ENCODE measurements at regions not wholly inside any gene's neighbourhood (a gene's known extent, or its start where the extent isn't known, plus 50 kb on each side); places are given as distances from the start of the nearest gene placed in this dataset.

- DNase-seq (ENCODE audit: low spot score), result no peak
These were observed 68.3 kb upstream of the EDN1 start for GRCh38 chr6:12221856-12222255.

GRCh38 chr6:12222405-12223366 is 67.5 kb upstream of the EDN1 start:
- DNase-seq (ENCODE audit: low spot score), result no peak

GRCh38 chr6:12223383-12223782 is 66.8 kb upstream of the EDN1 start:
- no peak for DNase-seq (ENCODE audit: low spot score)

- DNase-seq (ENCODE audit: low spot score), result no peak
These were observed 65.9 kb upstream of the EDN1 start for GRCh38 chr6:12224251-12224650.

DNA sequence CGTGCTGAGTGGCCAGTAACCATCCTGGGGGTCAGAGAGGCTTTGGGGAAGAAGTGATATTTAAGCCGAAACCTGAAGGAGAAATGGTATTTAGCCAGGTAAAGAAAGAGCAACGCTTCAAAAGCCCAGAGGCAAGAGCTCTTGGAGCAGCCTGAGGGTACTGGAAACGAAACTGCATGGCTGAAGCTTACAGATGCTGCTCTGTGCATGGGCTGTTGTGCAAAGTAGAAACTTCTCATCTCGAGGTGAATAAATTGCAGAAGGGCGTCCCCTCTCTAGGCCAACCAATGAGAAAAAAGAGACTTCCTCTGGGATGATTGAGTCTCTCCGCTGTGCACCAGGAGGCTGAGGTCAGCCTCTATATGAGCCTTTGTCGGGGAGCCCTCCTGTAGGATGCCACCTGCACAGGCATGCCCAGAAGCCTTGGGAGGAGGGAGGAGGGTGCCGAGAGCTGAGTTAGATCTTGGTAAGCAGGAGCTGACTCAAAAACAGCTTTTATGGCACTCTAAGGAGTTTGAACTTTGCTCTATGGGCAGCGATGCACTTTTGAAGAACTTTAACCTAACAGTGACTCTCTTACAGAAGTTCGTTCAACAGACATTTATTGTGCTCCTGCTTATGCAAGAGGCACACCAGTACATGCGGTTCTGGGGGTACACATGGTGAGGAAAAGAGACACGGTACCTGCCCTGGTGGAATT is 61.6 kb upstream of the EDN1 start:
- DNase-seq (ENCODE audit: low spot score), result no peak

GRCh38 chr6:12229332-12229731 is 60.8 kb upstream of the EDN1 start:
- DNase-seq (ENCODE audit: low spot score), result no peak

DNA sequence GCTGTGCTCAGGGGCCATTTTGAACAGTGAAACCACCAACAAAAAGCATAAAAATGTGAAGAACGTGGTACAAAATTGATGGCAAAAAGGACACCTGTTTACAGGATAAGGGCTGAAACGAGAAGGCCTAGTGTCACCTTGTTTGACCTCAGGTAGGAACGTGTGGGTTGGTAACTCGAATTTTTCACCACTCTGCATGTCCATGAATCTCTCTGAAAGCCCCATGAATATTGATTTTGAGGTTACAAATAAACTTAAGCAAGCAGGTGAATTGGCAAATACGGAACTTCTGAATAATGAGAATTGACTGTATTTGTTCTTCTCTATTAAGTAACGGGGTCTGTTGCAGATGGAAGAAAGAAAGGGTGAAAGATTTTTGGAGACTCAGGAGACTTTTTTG is 59.6 kb upstream of the EDN1 start:
- DNase-seq (ENCODE audit: low spot score), result no peak

GRCh38 chr6:12232339-12232738 is 57.8 kb upstream of the EDN1 start:
- no peak for DNase-seq (ENCODE audit: low spot score)

GRCh38 chr6:12232821-12233220 is 57.3 kb upstream of the EDN1 start:
- no peak for DNase-seq (ENCODE audit: low spot score)

GRCh38 chr6:12233693-12234571 is 56.2 kb upstream of the EDN1 start:
- DNase-seq (ENCODE audit: low spot score), result peak; percentile 85

DNA sequence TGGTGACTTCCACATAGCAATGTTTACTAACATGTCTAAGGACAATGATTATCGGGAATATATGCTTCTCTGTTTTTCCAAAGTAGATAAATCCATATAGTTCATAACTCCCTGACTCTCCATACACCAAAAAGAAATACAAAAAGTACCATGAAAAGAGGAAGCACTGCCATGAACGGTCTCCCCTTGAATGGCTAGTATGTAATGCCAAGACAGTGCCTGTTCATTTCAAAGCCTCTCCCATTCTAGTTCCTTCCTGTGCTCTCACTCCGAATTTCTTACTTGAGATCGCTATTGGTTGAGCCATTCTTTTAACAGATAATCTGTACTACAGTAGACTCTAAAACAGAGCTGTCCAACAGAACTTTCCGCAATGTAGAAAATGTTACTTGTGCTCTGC is 54.8 kb upstream of the EDN1 start:
- no peak for DNase-seq (ENCODE audit: low spot score)

GRCh38 chr6:12238219-12238618 is 51.9 kb upstream of the EDN1 start:
- no peak for DNase-seq (ENCODE audit: low spot score)

Measured in HT-29 (cell line).